HCT116 (cell line): ENCODE measurements at regions not wholly inside any gene's neighbourhood (a gene's known extent, or its start where the extent isn't known, plus 50 kb on each side); places are given as distances from the start of the nearest gene placed in this dataset.

ENCODE experiments used
- ATAC-seq: fragments of 200-7000 bp; cut with Tn5 transposase; 2 replicates; pipeline ENCODE4 v1.9.1; 2020; ENCODE audit warnings: mild to moderate bottlenecking, moderate library complexity
- BruUV-seq: library from RNA; stranded (reverse); fragments of 400-500 nt; replicated peaks from 2 replicates; lab custom pipeline; 2021; lab: Mats Ljungman, UMichigan
- CTCF ChIA-PET: fragments of 300-600 bp; sonication (Branson Sonifier 250); formaldehyde crosslinking; loops from one replicate; lab custom pipeline; 2021; ENCODE audit warnings: antibody characterized with exemption; lab: Charles Lee
- POLR2A ChIA-PET: fragments of 300-600, 350-600 bp; sonication (Branson Sonifier 250); formaldehyde crosslinking; loops from one replicate; lab custom pipeline; 2021; ENCODE audit warnings: antibody characterized with exemption; lab: Charles Lee
- RAD21 ChIA-PET, 2 experiments: fragments of 300-600 bp; sonication (Branson Sonifier 250); formaldehyde crosslinking; loops; one replicate each; lab custom pipeline; 2023; ENCODE audit warnings: low total read pairs in 2 of 2; ENCODE audit not compliant: uncharacterized antibody in 2 of 2, unreplicated experiment in 2 of 2, low non-redundant PET in 1 of 2; lab: Charles Lee
- DNase-seq: peaks from one replicate; pipeline ENCODE4 v3.0.0-alpha.2; 2010; ENCODE audit warnings: low read depth, low spot score
- H2AFZ ChIP-seq: fragments of 200-600 bp; shearing (Covaris generic), sonication (generic); 2 replicates; pipeline ENCODE4 v1.6.1; 2017; ENCODE audit warnings: low read depth, mixed run types, mixed read lengths, antibody characterized with exemption, low read length; ENCODE audit not compliant: poor library complexity, severe bottlenecking
- H3K27ac ChIP-seq: 2 replicates; pipeline ENCODE4 v1.5.1; 2012; ENCODE audit warnings: low read depth, low read length
- H3K27me3 ChIP-seq: fragments of 200-600 bp; sonication (generic); 2 replicates; pipeline ENCODE4 v1.6.1; 2016; ENCODE audit warnings: mixed run types, low read length, mixed read lengths; ENCODE audit not compliant: insufficient read depth
- H3K36me3 ChIP-seq, 2 experiments: fragments of 200-500 bp in 1 of 2; fragments of 200-600 bp in 1 of 2; sonication (Bioruptor generic) in 1 of 2; sonication (generic) in 1 of 2; 2 replicates each; pipeline versions ENCODE4 v1.5.1 to v1.6.1; 2014 to 2016; ENCODE audit warnings: low read length in 2 of 2, inconsistent platforms in 1 of 2, mixed read lengths in 1 of 2, mixed run types in 1 of 2; ENCODE audit not compliant: insufficient read depth in 2 of 2, control insufficient read depth in 1 of 2
- H3K4me1 ChIP-seq, 2 experiments: fragments of 200-600 bp in 1 of 2; sonication (generic) in 1 of 2; 2 replicates each; pipeline versions ENCODE4 v1.5.1 to v1.6.1; 2012 to 2017; ENCODE audit warnings: low read length in 2 of 2, inconsistent platforms in 1 of 2, mild to moderate bottlenecking in 1 of 2, mixed read lengths in 1 of 2, mixed run types in 1 of 2, moderate library complexity in 1 of 2; ENCODE audit not compliant: insufficient read depth in 2 of 2, control insufficient read depth in 1 of 2
- H3K4me2 ChIP-seq: fragments of 200-600 bp; sonication (generic); 2 replicates; pipeline ENCODE4 v1.6.1; 2017; ENCODE audit warnings: mixed run types, low read length, mixed read lengths
- H3K4me3 ChIP-seq, 2 experiments: fragments of 200-600 bp in 1 of 2; sonication (generic) in 1 of 2; replicated peaks in 1 of 2; 2 replicates each; pipeline ENCODE4 v1.5.1; 2011 to 2016; ENCODE audit warnings: low read length in 2 of 2, control low read depth in 1 of 2, low read depth in 1 of 2, mild to moderate bottlenecking in 1 of 2, mixed read lengths in 1 of 2, mixed run types in 1 of 2
- H3K79me2 ChIP-seq: fragments of 200-600 bp; sonication (generic); 2 replicates; pipeline ENCODE4 v1.6.1; 2017; ENCODE audit warnings: mild to moderate bottlenecking, mixed run types, low read length, moderate library complexity, mixed read lengths; ENCODE audit not compliant: insufficient read depth
- H3K9ac ChIP-seq: fragments of 200-600 bp; sonication (generic); 2 replicates; pipeline ENCODE4 v1.6.1; 2016; ENCODE audit warnings: low read length, mixed read lengths
- H3K9me2 ChIP-seq: fragments of 200-600 bp; sonication (generic), shearing (Covaris generic); 2 replicates; pipeline ENCODE4 v1.6.1; 2017; ENCODE audit warnings: mixed run types, mild to moderate bottlenecking, moderate library complexity; ENCODE audit not compliant: insufficient read depth
- H3K9me3 ChIP-seq, 2 experiments: fragments of 200-500 bp in 1 of 2; fragments of 200-600 bp in 1 of 2; sonication (Bioruptor generic) in 1 of 2; sonication (generic) in 1 of 2; 2 replicates each; pipeline ENCODE4 v1.6.1; 2014 to 2017; ENCODE audit warnings: low read length in 2 of 2, mixed read lengths in 2 of 2, inconsistent platforms in 1 of 2, low read depth in 1 of 2, mild to moderate bottlenecking in 1 of 2, mixed run types in 1 of 2, moderate library complexity in 1 of 2; ENCODE audit not compliant: control insufficient read depth in 1 of 2, insufficient read depth in 1 of 2
- H4K20me1 ChIP-seq: fragments of 200-600 bp; sonication (generic), shearing (Covaris generic); 2 replicates; pipeline ENCODE4 v1.6.1; 2017; ENCODE audit warnings: mixed run types, mild to moderate bottlenecking, moderate library complexity; ENCODE audit not compliant: insufficient read depth
- ATF3 ChIP-seq: IDR thresholded peaks from 2 replicates; pipeline ENCODE4 v1.6.1; 2012
- CBX3 ChIP-seq: IDR thresholded peaks from 2 replicates; pipeline ENCODE4 v1.6.1; 2012; ENCODE audit warnings: low read depth
- EGR1 ChIP-seq: IDR thresholded peaks from 2 replicates; pipeline ENCODE4 v1.6.1; 2012; ENCODE audit warnings: low read depth
- EZH2phosphoT487 ChIP-seq: fragments of 200-600 bp; IDR thresholded peaks from 2 replicates; pipeline ENCODE4 v1.6.1; 2018; ENCODE audit warnings: antibody characterized with exemption, borderline replicate concordance
- FOSL1 ChIP-seq: IDR thresholded peaks from 2 replicates; pipeline ENCODE4 v1.6.1; 2012; ENCODE audit warnings: low read depth
- MAX ChIP-seq: IDR thresholded peaks from 2 replicates; pipeline ENCODE4 v1.6.1; 2012
- POLR2A ChIP-seq: IDR thresholded peaks from 2 replicates; pipeline ENCODE4 v1.7.0; 2011; ENCODE audit warnings: borderline replicate concordance; ENCODE audit not compliant: insufficient read depth, insufficient read length; ENCODE audit errors: extremely low read depth
- POLR2AphosphoS5 ChIP-seq: IDR thresholded peaks from 2 replicates; pipeline ENCODE4 v1.6.1; 2011; ENCODE audit warnings: mild to moderate bottlenecking, low read depth, low read length, moderate library complexity
- RAD21 ChIP-seq: IDR thresholded peaks from 2 replicates; pipeline ENCODE4 v1.6.1; 2012; ENCODE audit warnings: low read depth, mild to moderate bottlenecking
- SIN3A ChIP-seq: IDR thresholded peaks from 2 replicates; pipeline ENCODE4 v1.6.1; 2012; ENCODE audit warnings: low read depth
- SRF ChIP-seq: IDR thresholded peaks from 2 replicates; pipeline ENCODE4 v1.6.1; 2012; ENCODE audit warnings: low read depth
- TCF7L2 ChIP-seq: IDR thresholded peaks from 2 replicates; pipeline ENCODE4 v1.7.0; 2011; ENCODE audit warnings: borderline replicate concordance, inconsistent platforms; ENCODE audit not compliant: insufficient read depth, insufficient read length; ENCODE audit errors: extremely low read depth
- intact Hi-C: fragments of 100-400 bp; cut with micrococcal nuclease; formaldehyde crosslinking; loops from 2 replicates; pipeline ENCODE4 v1.10.0; 2022
- TF ChIP-seq, protein P1 (sequence below), 3 experiments: fragments of 200-600 bp in 1 of 3; sonication (generic) in 1 of 3; IDR thresholded peaks in 2 of 3; conservative IDR thresholded peaks in 1 of 3; 2 replicates each; pipeline ENCODE4 v1.5.1; 2012 to 2017; ENCODE audit warnings: low read depth in 2 of 3, low read length in 2 of 3, antibody characterized with exemption in 1 of 3, borderline replicate concordance in 1 of 3, control low read depth in 1 of 3, mild to moderate bottlenecking in 1 of 3, mixed read lengths in 1 of 3, mixed run types in 1 of 3, moderate library complexity in 1 of 3; ENCODE audit not compliant: insufficient read depth in 1 of 3

DNA sequence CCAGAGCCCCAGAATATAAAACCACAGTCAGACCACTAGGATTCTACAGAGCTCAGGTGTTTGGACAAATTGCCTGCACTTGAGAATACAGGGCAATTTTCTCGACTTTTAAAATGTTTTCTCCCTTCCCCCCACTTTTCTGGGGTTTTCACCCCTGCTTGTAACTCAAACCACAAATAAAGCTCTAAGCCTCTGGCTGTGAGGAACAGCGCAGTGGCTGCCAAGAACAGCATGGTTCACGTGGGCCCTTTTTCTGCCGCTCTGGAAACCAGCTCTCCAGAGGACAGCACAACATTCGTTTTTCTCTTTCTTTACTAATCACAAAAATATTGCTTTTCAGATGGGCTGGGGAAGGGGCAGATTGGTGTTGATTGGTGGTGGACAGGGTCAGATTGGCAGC lies 102.2 kb upstream of the JUN start:
- no TSS peak for BruUV-seq
- Histone ChIP-seq H3K27me3 (no peaks in the 10 kb centered on the region), H3K9me2 (no peaks in the 10 kb centered on the region), H3K4me1 (peaks cover 46 to 47% of the 10 kb centered on the region in 2 experiments), H3K36me3 (no peaks in the 10 kb centered on the region), H3K9ac (no peak overlapping the region), H3K9me3 (no peaks in the 10 kb centered on the region), H4K20me1 (no peaks in the 10 kb centered on the region), H3K27ac (no peak overlapping the region), H3K79me2 (no peaks in the 10 kb centered on the region), H3K4me3 (no peak overlapping the region), H2AFZ (no peak overlapping the region), H3K4me2 (no peak overlapping the region)
- ChIA-PET POLR2A (no interaction called here), RAD21 (no interaction called here), CTCF (no interaction called here)
- intact Hi-C loops: loop anchor here (10.0 kb wide), 1 partner anchor 409 kb away; the partner anchor contains the start of gene FGGY
- TF ChIP-seq EGR1 (no peak), SRF (no peak), RAD21 (no peak), POLR2A (no peak), TCF7L2 (no peak), FOSL1 (no peak)
- DNase-seq (no peak), ATAC-seq (no peak)

- intact Hi-C loops: loop anchor here (10.0 kb wide), 1 partner anchor 408 kb away; the partner anchor contains the start of gene FGGY
- H3K27me3 ChIP-seq: no peaks in the 10 kb centered on the region
- no peak overlapping the region for H3K4me2 ChIP-seq
- no peak for TF ChIP-seq EGR1
- TF ChIP-seq MAX: no peak
- TF ChIP-seq ATF3: no peak
- TF ChIP-seq, protein P1, sequence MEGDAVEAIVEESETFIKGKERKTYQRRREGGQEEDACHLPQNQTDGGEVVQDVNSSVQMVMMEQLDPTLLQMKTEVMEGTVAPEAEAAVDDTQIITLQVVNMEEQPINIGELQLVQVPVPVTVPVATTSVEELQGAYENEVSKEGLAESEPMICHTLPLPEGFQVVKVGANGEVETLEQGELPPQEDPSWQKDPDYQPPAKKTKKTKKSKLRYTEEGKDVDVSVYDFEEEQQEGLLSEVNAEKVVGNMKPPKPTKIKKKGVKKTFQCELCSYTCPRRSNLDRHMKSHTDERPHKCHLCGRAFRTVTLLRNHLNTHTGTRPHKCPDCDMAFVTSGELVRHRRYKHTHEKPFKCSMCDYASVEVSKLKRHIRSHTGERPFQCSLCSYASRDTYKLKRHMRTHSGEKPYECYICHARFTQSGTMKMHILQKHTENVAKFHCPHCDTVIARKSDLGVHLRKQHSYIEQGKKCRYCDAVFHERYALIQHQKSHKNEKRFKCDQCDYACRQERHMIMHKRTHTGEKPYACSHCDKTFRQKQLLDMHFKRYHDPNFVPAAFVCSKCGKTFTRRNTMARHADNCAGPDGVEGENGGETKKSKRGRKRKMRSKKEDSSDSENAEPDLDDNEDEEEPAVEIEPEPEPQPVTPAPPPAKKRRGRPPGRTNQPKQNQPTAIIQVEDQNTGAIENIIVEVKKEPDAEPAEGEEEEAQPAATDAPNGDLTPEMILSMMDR (IDR thresholded peaks at IDR 0.05 in 2 of 3, conservative IDR thresholded peaks at IDR 0.05 in 1 of 3; ENCODE audit: borderline replicate concordance in 1 of 3, insufficient read depth in 1 of 3, low read depth in 2 of 3, low read length in 2 of 3): no peak
- no peak for TF ChIP-seq POLR2AphosphoS5
- no peak for TF ChIP-seq CBX3
- no peak for TF ChIP-seq SIN3A
- TF ChIP-seq EZH2phosphoT487: no peak
- ChIA-PET CTCF (no interaction called here), RAD21 (no interaction called here), POLR2A (no interaction called here)
- H3K9ac ChIP-seq: no peak overlapping the region
- H3K9me3 ChIP-seq: no peaks in the 10 kb centered on the region
- H4K20me1 ChIP-seq: no peaks in the 10 kb centered on the region
- ATAC-seq: no peak
- H3K4me1 ChIP-seq: peaks cover 40 to 41% of the 10 kb centered on the region in 2 experiments
- H3K4me3 ChIP-seq: no peak overlapping the region
- DNase-seq: no peak
- H3K36me3 ChIP-seq: no peaks in the 10 kb centered on the region
- no peaks in the 10 kb centered on the region for H3K79me2 ChIP-seq
- H3K27ac ChIP-seq: no peak overlapping the region
- H2AFZ ChIP-seq: no peak overlapping the region
- no peaks in the 10 kb centered on the region for H3K9me2 ChIP-seq
- BruUV-seq: no TSS peak
Observed at GRCh38 chr1:58886611-58887010, 102.8 kb upstream of the JUN start.
